HG02642 (cell line): ENCODE measurements at regions not wholly inside any gene's neighbourhood (a gene's known extent, or its start where the extent isn't known, plus 50 kb on each side); places are given as distances from the start of the nearest gene placed in this dataset.
A peak's percentile ranks its signal among the peaks of the same experiment; 100 is the strongest.

Experiments
- ATAC-seq: cut with Tn5 transposase; IDR thresholded peaks from one replicate; pipeline ENCODE4 v1.9.1; 2021; ENCODE audit warnings: mild to moderate bottlenecking; ENCODE audit not compliant: unreplicated experiment, poor library complexity

- no peak for ATAC-seq
Observed at GRCh38 chr5:168024306-168024705, 267.1 kb upstream of the WWC1 start.

GRCh38 chr5:168027007-168027406 lies 264.4 kb upstream of the WWC1 start:
- ATAC-seq, result no peak

- ATAC-seq, result no peak
Observed at GRCh38 chr5:168030912-168031311, 260.5 kb upstream of the WWC1 start.

GRCh38 chr5:168031614-168032013 lies 259.8 kb upstream of the WWC1 start:
- no peak for ATAC-seq

GRCh38 chr5:168039039-168039438 lies 252.4 kb upstream of the WWC1 start:
- ATAC-seq, result no peak

GRCh38 chr5:168039566-168040248 lies 251.7 kb upstream of the WWC1 start:
- ATAC-seq, result no peak

- no peak for ATAC-seq
Observed at GRCh38 chr5:168041583-168041982, 249.9 kb upstream of the WWC1 start.

- ATAC-seq, result no peak
Observed at GRCh38 chr5:168042284-168043068, 249.0 kb upstream of the WWC1 start.

GRCh38 chr5:168046163-168046562 lies 245.3 kb upstream of the WWC1 start:
- no peak for ATAC-seq

- ATAC-seq, result peak; percentile 80
Observed at GRCh38 chr5:168047043-168047668, 244.3 kb upstream of the WWC1 start.

GRCh38 chr5:168047669-168048111 lies 243.8 kb upstream of the WWC1 start:
- ATAC-seq, result peak; percentile 26

- ATAC-seq, result no peak
Observed at GRCh38 chr5:168048486-168048885, 243.0 kb upstream of the WWC1 start.

- no peak for ATAC-seq
Observed at GRCh38 chr5:168052686-168053085, 238.8 kb upstream of the WWC1 start.

- no peak for ATAC-seq
Observed at GRCh38 chr5:168054091-168054490, 237.4 kb upstream of the WWC1 start.

GRCh38 chr5:168055141-168055683 lies 236.2 kb upstream of the WWC1 start:
- ATAC-seq, result no peak

GRCh38 chr5:168055961-168056360 lies 235.5 kb upstream of the WWC1 start:
- ATAC-seq, result no peak

- ATAC-seq, result no peak
Observed at GRCh38 chr5:168056499-168057182, 234.8 kb upstream of the WWC1 start.

- no peak for ATAC-seq
Observed at GRCh38 chr5:168057905-168058304, 233.5 kb upstream of the WWC1 start.

- ATAC-seq, result no peak
Observed at GRCh38 chr5:168059131-168059530, 232.3 kb upstream of the WWC1 start.

- ATAC-seq, result no peak
Observed at GRCh38 chr5:168062239-168062638, 229.2 kb upstream of the WWC1 start.
